K562 (cell line): ENCODE measurements at regions not wholly inside any gene's neighbourhood (a gene's known extent, or its start where the extent isn't known, plus 50 kb on each side); places are given as distances from the start of the nearest gene placed in this dataset.

ENCODE experiments used
- ATAC-seq: fragments of 200-7000 bp; cut with Tn5 transposase; 3 replicates; pipeline ENCODE4 v1.9.1; 2020; ENCODE audit warnings: moderate library complexity
- BruUV-seq: library from RNA; stranded (reverse); fragments of 400-500 nt; replicated peaks from 2 replicates; lab custom pipeline; 2021; lab: Mats Ljungman, UMichigan
- CTCF ChIA-PET: fragments of 300-600 bp; formaldehyde crosslinking; extraction: SDS; loops from one replicate; lab custom pipeline; 2021; ENCODE audit warnings: low intra/inter-chr PET ratio; lab: Yijun Ruan, JAX
- POLR2A ChIA-PET: fragments of 300-600, 350-650 bp; sonication (Branson Sonifier 250); formaldehyde crosslinking; extraction: SDS; loops from one replicate; lab custom pipeline; 2021; ENCODE audit warnings: antibody characterized with exemption, inconsistent platforms; lab: Yijun Ruan, JAX
- DNase-seq, 4 experiments: peaks; one replicate each; pipeline versions ENCODE4 v3.0.0 to v3.0.0-alpha.2; 2011 to 2018; ENCODE audit warnings: low spot score in 3 of 4, mixed read lengths in 3 of 4; ENCODE audit errors: extremely low read depth in 1 of 4
- FAIRE-seq: peaks from 2 replicates; lab custom pipeline; 2011; peaks lifted over from hg19 to GRCh38; lab: Jason Lieb, UNC
- H2AFZ ChIP-seq: 2 replicates; pipeline ENCODE4 v1.6.0; 2011; ENCODE audit warnings: low read depth, low read length, control low read depth, inconsistent platforms
- H3K27ac ChIP-seq: fragments of 200-600 bp; 3 replicates; pipeline ENCODE4 v1.8.0; 2011; ENCODE audit warnings: low read depth, mild to moderate bottlenecking, control low read depth, inconsistent platforms, low read length, moderate library complexity, mixed read lengths; ENCODE audit errors: extremely low read depth
- H3K27me3 ChIP-seq, 2 experiments: fragments of 300-600 bp in 1 of 2; 2 replicates in 1 of 2; 3 replicates in 1 of 2; pipeline versions ENCODE4 v1.6.0 to v1.8.0; 2011; ENCODE audit warnings: inconsistent platforms in 2 of 2, low read length in 2 of 2, mild to moderate bottlenecking in 1 of 2, mixed read lengths in 1 of 2, moderate library complexity in 1 of 2; ENCODE audit not compliant: control insufficient read depth in 2 of 2, insufficient read depth in 2 of 2
- H3K36me3 ChIP-seq: fragments of 300-600 bp; 3 replicates; pipeline ENCODE4 v1.8.0; 2011; ENCODE audit warnings: mild to moderate bottlenecking, low read length, inconsistent platforms; ENCODE audit not compliant: control insufficient read depth, insufficient read depth
- H3K4me1 ChIP-seq, 2 experiments: fragments of 200-600 bp in 1 of 2; replicated peaks in 1 of 2; 2 replicates in 1 of 2; 3 replicates in 1 of 2; pipeline versions ENCODE4 v1.5.1 to v1.8.0; 2011; ENCODE audit warnings: inconsistent platforms in 2 of 2, low read length in 2 of 2, mild to moderate bottlenecking in 1 of 2, mixed read lengths in 1 of 2, moderate library complexity in 1 of 2; ENCODE audit not compliant: control insufficient read depth in 2 of 2, insufficient read depth in 2 of 2
- H3K4me2 ChIP-seq: 2 replicates; pipeline ENCODE4 v1.6.1; 2011; ENCODE audit warnings: low read length, control low read depth, inconsistent platforms, mixed read lengths; ENCODE audit not compliant: insufficient read depth
- H3K4me3 ChIP-seq: fragments of 200-600 bp; sonication (generic), shearing (Covaris generic); 2 replicates; pipeline ENCODE4 v1.5.1; 2016; ENCODE audit warnings: control low read depth, inconsistent platforms
- H3K79me2 ChIP-seq: fragments of 200-600 bp; 3 replicates; pipeline ENCODE4 v1.8.0; 2011; ENCODE audit warnings: low read length, inconsistent platforms; ENCODE audit not compliant: control insufficient read depth, insufficient read depth
- H3K9ac ChIP-seq, 2 experiments: 2 replicates each; pipeline versions ENCODE4 v1.6.0 to v1.6.1; 2011; ENCODE audit warnings: low read depth in 2 of 2, low read length in 2 of 2, control low read depth in 1 of 2, inconsistent platforms in 1 of 2, mild to moderate bottlenecking in 1 of 2, mixed read lengths in 1 of 2; ENCODE audit not compliant: insufficient read depth in 1 of 2
- H3K9me1 ChIP-seq: one replicate; pipeline ENCODE4 v1.6.0; 2011; ENCODE audit warnings: inconsistent platforms, mild to moderate bottlenecking, low read length, moderate library complexity; ENCODE audit not compliant: control insufficient read depth, insufficient read depth
- H3K9me3 ChIP-seq: replicated peaks from 2 replicates; pipeline ENCODE4 v1.5.1; 2011; ENCODE audit warnings: low read depth, low read length, inconsistent platforms; ENCODE audit not compliant: control insufficient read depth, insufficient read depth
- H4K20me1 ChIP-seq: replicated peaks from 2 replicates; pipeline ENCODE4 v1.6.1; 2011; ENCODE audit warnings: low read length, inconsistent platforms, mixed read lengths; ENCODE audit not compliant: control insufficient read depth, insufficient read depth
- ARNT ChIP-seq, 2 experiments: fragments of 450-650 bp; IDR thresholded peaks; 2 replicates each; pipeline ENCODE4 v1.6.1; 2016; ENCODE audit warnings: mild to moderate bottlenecking in 1 of 2
- HEY1 ChIP-seq: fragments of 250-450 bp; sonication (Bioruptor Pico); IDR thresholded peaks from 2 replicates; pipeline ENCODE4 v1.5.0; 2020; ENCODE audit warnings: mild to moderate bottlenecking, moderate library complexity, borderline replicate concordance
- KHSRP ChIP-seq: fragments of 450-650 bp; IDR thresholded peaks from 2 replicates; pipeline ENCODE4 v1.6.1; 2017
- MITF ChIP-seq: IDR thresholded peaks from 2 replicates; pipeline ENCODE4 v1.6.1; 2014; ENCODE audit warnings: antibody characterized with exemption
- NFYB ChIP-seq: IDR thresholded peaks from 2 replicates; pipeline ENCODE4 v1.6.1; 2011; ENCODE audit warnings: mild to moderate bottlenecking, moderate library complexity; ENCODE audit not compliant: insufficient read length; ENCODE audit errors: extremely low read depth
- PCBP2 ChIP-seq: fragments of 200-400 bp; formaldehyde crosslinking; IDR thresholded peaks from 2 replicates; pipeline ENCODE4 v1.6.1; 2018; ENCODE audit warnings: low read length, low read depth, mild to moderate bottlenecking, moderate library complexity; ENCODE audit not compliant: poor library complexity, severe bottlenecking
- RFX1 ChIP-seq: fragments of 450-650 bp; IDR thresholded peaks from 2 replicates; pipeline ENCODE4 v1.6.1; 2016; ENCODE audit warnings: mild to moderate bottlenecking, moderate library complexity
- WGBS: fragments of 100-300 bp; shearing (Covaris generic); methylation state at CpG from one replicate; pipeline ENCODE4 v1.1.6; 2016; ENCODE audit warnings: low coverage, mixed read lengths; ENCODE audit not compliant: insufficient coverage; ENCODE audit errors: missing lambda C conversion rate; 5-methylcytosine and 5-hydroxymethylcytosine counted together
- in situ Hi-C: fragments of 300-500 bp; cut with MboI; formaldehyde crosslinking; loops from 4 replicates; pipeline ENCODE4 v1.15.0; 2018; ENCODE audit warnings: inconsistent platforms, mixed read lengths
- intact Hi-C: fragments of 100-400 bp; cut with micrococcal nuclease; formaldehyde crosslinking; loops from 2 replicates; pipeline ENCODE4 v1.14.2; 2022

- ATAC-seq: no peak
- ChIA-PET CTCF (no interaction called here), POLR2A (no interaction called here)
- FAIRE-seq: no peak
- intact Hi-C loops: no loop called here
- DNase-seq: no peak
- Histone ChIP-seq H3K4me3 (no peak overlapping the region), H3K36me3 (no peaks in the 10 kb centered on the region), H3K9me3 (0 out of 2 replicates have a peak, but pooled peaks cover 2% of the 10 kb centered on the region), H3K27ac (no peak overlapping the region), H4K20me1 (no peaks in the 10 kb centered on the region), H3K9me1 (no peaks in the 10 kb centered on the region), H3K9ac (no peak overlapping the region), H3K79me2 (no peaks in the 10 kb centered on the region), H3K27me3 (no peaks in the 10 kb centered on the region), H2AFZ (no peak overlapping the region), H3K4me1 (no peaks in the 10 kb centered on the region), H3K4me2 (no peak overlapping the region)
- WGBS: 0% methylated on average over 2 of the region's 2 CpGs
- no TSS peak for BruUV-seq
- in situ Hi-C loops: no loop called here
- no peak for TF ChIP-seq HEY1 (CRISPR knock-in tag)
- TF ChIP-seq PCBP2: no peak
- TF ChIP-seq MITF: no peak
- TF ChIP-seq ARNT (IDR thresholded peaks at IDR 0.05): no peak
- TF ChIP-seq KHSRP: no peak
- TF ChIP-seq RFX1: no peak
- TF ChIP-seq NFYB: no peak
These were observed 752.4 kb upstream of the SEMA6A start for GRCh38 chr5:117326997-117327396.
